ENCODE measurements at regions not wholly inside any gene's neighbourhood (a gene's known extent, or its start where the extent isn't known, plus 50 kb on each side); places are given as distances from the start of the nearest gene placed in this dataset.

DNA sequence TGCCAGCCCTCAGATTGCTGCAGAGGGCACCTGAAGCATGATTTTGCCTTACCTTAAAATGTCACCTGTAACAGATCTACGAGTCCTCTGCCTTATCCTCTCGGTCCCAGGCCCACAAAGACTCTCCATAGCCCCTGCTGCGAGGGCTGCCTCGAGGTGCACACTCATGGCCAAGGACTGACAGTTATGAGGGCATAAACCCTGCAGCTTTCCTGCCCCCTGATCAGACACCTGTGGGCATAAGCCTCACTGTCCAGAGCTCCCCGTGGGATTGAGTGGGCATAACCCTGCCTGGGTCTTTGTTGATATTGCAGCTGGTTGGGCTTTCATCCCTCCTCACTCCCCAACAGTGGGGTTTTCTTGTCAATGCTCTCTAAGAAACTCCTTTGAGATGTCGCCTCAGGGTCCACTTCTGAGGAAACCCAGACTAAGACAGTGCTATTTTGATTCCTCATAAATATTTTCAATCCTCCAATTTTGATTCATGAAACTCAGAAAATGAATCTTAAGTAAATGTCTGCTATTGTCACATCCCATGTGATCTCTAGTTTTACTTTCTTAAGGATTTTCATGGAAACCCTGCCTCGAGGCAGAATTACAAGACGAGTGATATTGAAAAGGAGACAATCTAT is 108.5 kb upstream of the NCK2 start:
- H3K36me3 ChIP-seq = no peaks in the 10 kb centered on the region
- DNase-seq = no peak
- 0 out of 2 replicates have a peak, but pooled peaks cover 2% of the 10 kb centered on the region for H3K27me3 ChIP-seq
- no peaks in the 10 kb centered on the region for H3K9me3 ChIP-seq
- H3K4me3 ChIP-seq = no peak overlapping the region

DNA sequence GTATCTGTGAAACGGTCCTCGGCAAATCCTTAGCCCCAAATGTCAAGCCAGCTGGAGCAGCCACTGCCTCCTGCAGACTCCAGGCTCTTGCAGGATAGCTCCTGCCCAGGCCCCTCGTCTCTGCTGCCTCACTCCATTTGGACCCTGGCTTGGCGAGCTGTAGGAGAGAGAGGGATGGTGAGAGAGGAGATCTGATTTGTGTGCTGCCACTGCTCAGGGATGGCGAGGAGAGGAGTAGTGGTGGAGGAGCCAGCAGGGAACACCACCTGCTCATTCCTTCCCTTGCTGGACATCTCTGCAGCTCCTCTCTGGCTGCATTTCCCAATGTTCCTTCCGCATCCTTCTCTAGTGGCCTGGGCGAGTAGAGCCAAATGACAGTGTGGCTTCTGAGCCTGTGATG is 109.1 kb upstream of the NCK2 start:
- Histone ChIP-seq H3K27me3 (0 out of 2 replicates have a peak, but pooled peaks cover 2% of the 10 kb centered on the region), H3K36me3 (no peaks in the 10 kb centered on the region), H3K4me3 (no peak overlapping the region), H3K9me3 (no peaks in the 10 kb centered on the region)
- DNase-seq = no peak

- DNase-seq = no peak
- Histone ChIP-seq H3K36me3 (no peaks in the 10 kb centered on the region), H3K27me3 (0 out of 2 replicates have a peak, but pooled peaks cover 2% of the 10 kb centered on the region), H3K4me3 (no peak overlapping the region), H3K9me3 (no peaks in the 10 kb centered on the region)
These were observed 110.5 kb upstream of the NCK2 start for GRCh38 chr2:105634198-105634597.

- DNase-seq = no peak
These were observed 112.8 kb upstream of the NCK2 start for GRCh38 chr2:105631922-105632321.

DNA sequence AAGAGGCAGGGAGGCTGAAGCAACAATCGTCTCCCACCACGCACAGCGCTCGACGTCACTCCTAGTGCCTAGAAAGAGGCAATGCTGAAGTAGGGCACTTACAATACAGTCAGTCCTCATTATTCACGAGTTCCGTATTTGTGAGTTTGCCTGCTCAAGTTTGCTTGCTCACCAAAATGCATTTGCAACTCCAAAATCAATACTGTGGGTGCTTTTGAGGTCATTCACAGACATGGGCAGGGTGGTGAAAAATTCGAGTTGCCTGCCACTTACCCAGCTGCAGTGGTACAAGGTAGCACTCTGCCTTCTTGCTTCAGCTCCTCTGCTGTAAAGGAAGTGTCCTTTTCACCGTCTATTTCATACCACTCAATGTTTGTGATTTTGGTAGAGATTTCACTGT is 113.7 kb upstream of the NCK2 start:
- Histone ChIP-seq H3K36me3 (no peaks in the 10 kb centered on the region), H3K4me3 (no peak overlapping the region), H3K9me3 (no peaks in the 10 kb centered on the region), H3K27me3 (peaks cover 2% of the 10 kb centered on the region; the same call in 1 of the 2 replicates)
- no peak for DNase-seq

More at GRCh38 chr2:105631922-105632321, 112.8 kb upstream of the NCK2 start:
- Histone ChIP-seq H3K4me3 (no peak overlapping the region), H3K9me3 (no peaks in the 10 kb centered on the region), H3K36me3 (no peaks in the 10 kb centered on the region), H3K27me3 (peaks cover 2% of the 10 kb centered on the region; the same call in 1 of the 2 replicates)

GRCh38 chr2:105629634-105630033 is 115.1 kb upstream of the NCK2 start:
- H3K27me3 ChIP-seq = peaks cover 2% of the 10 kb centered on the region; the same call in 1 of the 2 replicates
- H3K4me3 ChIP-seq = no peak overlapping the region
- DNase-seq = no peak
- H3K36me3 ChIP-seq = no peaks in the 10 kb centered on the region
- no peaks in the 10 kb centered on the region for H3K9me3 ChIP-seq

DNA sequence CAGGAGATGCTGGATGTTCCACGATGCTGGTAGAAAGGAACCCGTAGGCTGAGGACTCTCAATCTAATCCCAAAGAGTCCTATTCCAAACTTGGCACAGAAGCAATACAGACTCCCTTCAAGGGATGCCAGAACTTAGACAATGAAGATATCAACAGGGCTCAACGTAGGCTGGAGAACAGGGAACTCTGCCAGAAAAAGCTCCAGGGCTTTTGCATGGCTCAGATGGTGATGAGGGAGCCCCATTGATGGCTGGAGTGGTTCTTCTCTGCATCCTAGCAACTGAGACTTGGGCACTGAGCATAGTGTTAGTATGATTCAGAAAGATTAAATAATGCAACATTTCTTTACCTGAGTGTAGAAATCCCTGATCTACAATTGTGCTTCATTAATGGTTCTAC is 117.2 kb upstream of the NCK2 start:
- H3K4me3 ChIP-seq = no peak overlapping the region
- H3K9me3 ChIP-seq = no peaks in the 10 kb centered on the region
- peaks cover 2% of the 10 kb centered on the region; the same call in 1 of the 2 replicates for H3K27me3 ChIP-seq
- DNase-seq = no peak
- H3K36me3 ChIP-seq = no peaks in the 10 kb centered on the region

DNA sequence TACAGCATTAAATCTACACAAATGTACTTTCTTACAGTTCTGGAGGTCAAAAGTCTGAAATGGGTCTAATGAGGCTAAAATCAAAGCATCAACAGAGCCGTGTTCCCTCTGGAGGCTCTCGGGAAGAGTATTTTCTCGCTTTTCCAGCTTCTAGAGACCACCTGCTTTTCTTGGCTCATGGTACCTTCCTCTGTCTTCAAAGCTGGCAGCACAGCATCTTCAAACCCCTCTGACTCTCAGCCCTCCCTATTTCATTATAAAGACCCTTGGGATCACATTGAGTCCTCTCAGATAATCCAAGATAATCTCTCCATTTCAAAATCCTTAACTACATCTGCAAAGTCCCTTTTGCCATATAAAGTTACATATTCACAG is 117.8 kb upstream of the NCK2 start:
- H3K9me3 ChIP-seq = no peaks in the 10 kb centered on the region
- no peak overlapping the region for H3K4me3 ChIP-seq
- no peak for DNase-seq
- no peaks in the 10 kb centered on the region for H3K36me3 ChIP-seq
- H3K27me3 ChIP-seq = peaks cover 2% of the 10 kb centered on the region; the same call in 1 of the 2 replicates

- Histone ChIP-seq H3K27me3 (peaks cover under 1% of the 10 kb centered on the region; the same call in 1 of the 2 replicates), H3K4me3 (no peak overlapping the region), H3K9me3 (no peaks in the 10 kb centered on the region), H3K36me3 (no peaks in the 10 kb centered on the region)
- DNase-seq = no peak
These were observed 118.3 kb upstream of the NCK2 start for GRCh38 chr2:105626212-105626965.

DNA sequence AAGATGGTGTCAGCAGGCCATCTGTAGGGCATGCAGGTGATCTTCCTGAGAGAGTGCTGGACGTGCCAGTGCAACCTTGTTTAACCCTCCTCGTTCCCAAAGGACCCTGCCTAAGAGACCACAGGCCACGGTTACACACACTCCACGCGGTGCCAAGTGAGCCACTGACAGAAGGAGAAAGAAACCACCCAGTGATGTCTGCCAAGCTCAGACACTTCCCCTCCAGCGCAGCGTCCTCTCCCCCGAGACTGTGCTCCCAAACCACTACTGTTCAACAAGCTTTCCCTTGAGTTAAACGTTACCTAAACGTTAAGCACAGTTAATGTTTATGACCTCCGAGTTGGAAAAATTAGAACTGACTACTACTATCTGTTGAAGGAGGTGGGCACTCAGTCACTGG is 119.1 kb upstream of the NCK2 start:
- H3K4me3 ChIP-seq = no peak overlapping the region
- no peaks in the 10 kb centered on the region for H3K9me3 ChIP-seq
- H3K27me3 ChIP-seq = no peaks in the 10 kb centered on the region; the same call in 1 of the 2 replicates
- DNase-seq = no peak
- H3K36me3 ChIP-seq = no peaks in the 10 kb centered on the region

DNA sequence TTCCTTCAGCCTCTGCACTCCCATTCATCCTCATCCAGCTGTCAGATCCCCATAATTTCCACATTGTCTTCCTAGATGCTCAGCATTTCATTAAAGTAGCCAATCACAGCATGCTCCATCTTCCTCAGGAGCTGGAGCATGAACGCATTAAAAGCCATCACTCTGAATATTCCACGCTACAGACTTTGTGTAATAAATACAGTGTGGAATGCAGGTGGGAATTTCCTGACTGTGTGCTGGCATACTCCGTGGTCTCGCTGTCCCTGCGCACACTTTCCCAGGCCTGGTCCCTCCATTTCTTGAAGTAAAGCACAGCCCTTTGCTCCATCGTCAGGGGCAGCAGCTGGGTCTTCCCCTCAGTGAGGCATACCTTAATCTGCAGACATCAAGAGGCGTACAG is 123.7 kb upstream of the NCK2 start:
- no peak overlapping the region for H3K4me3 ChIP-seq
- no peaks in the 10 kb centered on the region for H3K27me3 ChIP-seq
- no peaks in the 10 kb centered on the region for H3K9me3 ChIP-seq
- H3K36me3 ChIP-seq = no peaks in the 10 kb centered on the region
- no peak for DNase-seq

GRCh38 chr2:105618351-105618659 is 126.4 kb upstream of the NCK2 start:
- H3K9me3 ChIP-seq = no peaks in the 10 kb centered on the region
- DNase-seq = no peak
- H3K36me3 ChIP-seq = no peaks in the 10 kb centered on the region

GRCh38 chr2:105617631-105618350 is 126.9 kb upstream of the NCK2 start:
- DNase-seq = no peak
- H3K4me3 ChIP-seq = no peak overlapping the region
- H3K9me3 ChIP-seq = no peaks in the 10 kb centered on the region
- H3K27me3 ChIP-seq = no peaks in the 10 kb centered on the region
- H3K36me3 ChIP-seq = no peaks in the 10 kb centered on the region

More at GRCh38 chr2:105618351-105618659, 126.4 kb upstream of the NCK2 start:
- Histone ChIP-seq H3K4me3 (no peak overlapping the region), H3K27me3 (no peaks in the 10 kb centered on the region)

GRCh38 chr2:105615305-105615704 is 129.4 kb upstream of the NCK2 start:
- H3K27me3 ChIP-seq = no peaks in the 10 kb centered on the region
- H3K4me3 ChIP-seq = no peak overlapping the region
- DNase-seq = no peak
- H3K9me3 ChIP-seq = no peaks in the 10 kb centered on the region
- no peaks in the 10 kb centered on the region for H3K36me3 ChIP-seq

- no peaks in the 10 kb centered on the region for H3K27me3 ChIP-seq
- no peaks in the 10 kb centered on the region for H3K9me3 ChIP-seq
- no peak for DNase-seq
- H3K36me3 ChIP-seq = no peaks in the 10 kb centered on the region
- H3K4me3 ChIP-seq = no peak overlapping the region
These were observed 132.8 kb upstream of the NCK2 start for GRCh38 chr2:105611811-105612424.

DNA sequence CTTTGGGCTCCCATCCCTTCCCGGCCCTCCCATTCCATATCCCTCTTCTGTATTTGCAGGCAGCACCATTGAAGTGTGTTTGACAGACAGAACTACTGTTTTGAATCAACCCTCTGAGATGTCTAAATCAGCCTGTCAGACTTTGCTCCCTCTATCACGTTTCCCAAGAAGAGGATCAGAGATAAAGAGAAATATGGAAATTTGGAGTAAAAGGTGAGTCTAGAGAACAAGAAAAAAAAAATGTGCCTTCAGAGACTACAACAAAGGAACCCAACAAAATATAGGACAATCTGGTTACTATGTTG is 133.4 kb upstream of the NCK2 start:
- Histone ChIP-seq H3K4me3 (no peak overlapping the region), H3K36me3 (no peaks in the 10 kb centered on the region)
- DNase-seq = no peak

GRCh38 chr2:105610576-105611332 is 134.0 kb upstream of the NCK2 start:
- peak; percentile 10 for DNase-seq
- H3K36me3 ChIP-seq = no peaks in the 10 kb centered on the region

More for the DNA sequence above, 133.4 kb upstream of the NCK2 start:
- Histone ChIP-seq H3K9me3 (no peaks in the 10 kb centered on the region), H3K27me3 (no peaks in the 10 kb centered on the region)

More at GRCh38 chr2:105610576-105611332, 134.0 kb upstream of the NCK2 start:
- Histone ChIP-seq H3K27me3 (no peaks in the 10 kb centered on the region), H3K9me3 (no peaks in the 10 kb centered on the region), H3K4me3 (no peak overlapping the region)

Data from MG63 (cell line).